ENCODE measurements at regions not wholly inside any gene's neighbourhood (a gene's known extent, or its start where the extent isn't known, plus 50 kb on each side); places are given as distances from the start of the nearest gene placed in this dataset.

GRCh38 chr4:15297344-15297743 is 130.5 kb upstream of the C1QTNF7 start:
- TF ChIP-seq, protein P1, sequence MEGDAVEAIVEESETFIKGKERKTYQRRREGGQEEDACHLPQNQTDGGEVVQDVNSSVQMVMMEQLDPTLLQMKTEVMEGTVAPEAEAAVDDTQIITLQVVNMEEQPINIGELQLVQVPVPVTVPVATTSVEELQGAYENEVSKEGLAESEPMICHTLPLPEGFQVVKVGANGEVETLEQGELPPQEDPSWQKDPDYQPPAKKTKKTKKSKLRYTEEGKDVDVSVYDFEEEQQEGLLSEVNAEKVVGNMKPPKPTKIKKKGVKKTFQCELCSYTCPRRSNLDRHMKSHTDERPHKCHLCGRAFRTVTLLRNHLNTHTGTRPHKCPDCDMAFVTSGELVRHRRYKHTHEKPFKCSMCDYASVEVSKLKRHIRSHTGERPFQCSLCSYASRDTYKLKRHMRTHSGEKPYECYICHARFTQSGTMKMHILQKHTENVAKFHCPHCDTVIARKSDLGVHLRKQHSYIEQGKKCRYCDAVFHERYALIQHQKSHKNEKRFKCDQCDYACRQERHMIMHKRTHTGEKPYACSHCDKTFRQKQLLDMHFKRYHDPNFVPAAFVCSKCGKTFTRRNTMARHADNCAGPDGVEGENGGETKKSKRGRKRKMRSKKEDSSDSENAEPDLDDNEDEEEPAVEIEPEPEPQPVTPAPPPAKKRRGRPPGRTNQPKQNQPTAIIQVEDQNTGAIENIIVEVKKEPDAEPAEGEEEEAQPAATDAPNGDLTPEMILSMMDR (conservative IDR thresholded peaks at IDR 0.05) = no peak
- TF ChIP-seq ZFX (IDR thresholded peaks at IDR 0.05) = no peak

All from C4-2B (cell line).